ENCODE measurements at regions not wholly inside any gene's neighbourhood (a gene's known extent, or its start where the extent isn't known, plus 50 kb on each side); places are given as distances from the start of the nearest gene placed in this dataset.

DNA sequence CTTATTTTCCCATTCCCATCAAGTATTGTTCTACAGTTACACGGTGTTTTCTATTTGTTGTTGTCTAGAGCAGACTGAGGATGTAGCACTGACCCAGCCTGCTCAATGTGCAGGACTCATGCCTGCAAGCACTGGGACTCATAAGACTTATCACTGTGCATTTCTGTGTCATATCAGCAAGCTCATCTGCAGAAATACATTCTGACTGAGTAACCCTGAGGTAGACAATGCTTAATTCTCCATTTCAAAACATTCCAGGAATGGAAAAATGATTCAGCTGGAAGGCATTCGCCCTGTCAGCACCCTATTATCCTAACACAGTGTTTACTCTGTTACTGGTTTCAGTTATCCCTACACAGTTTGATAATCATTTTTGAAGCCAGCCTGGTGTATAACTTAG is 2506.4 kb downstream of the PCDH9 start:
- DNase-seq (ENCODE audit: extremely low read depth, insufficient read length): no peak
- H3K27me3 ChIP-seq (replicated peaks; ENCODE audit: control insufficient read depth, insufficient read depth, low read length): no peaks in the 10 kb centered on the region
- H3K36me3 ChIP-seq (ENCODE audit: control insufficient read depth, insufficient read depth, low read length): no peaks in the 10 kb centered on the region
- TF ChIP-seq CTCF (IDR thresholded peaks at IDR 0.05; ENCODE audit: insufficient read depth, low read length, poor library complexity, severe bottlenecking): no peak
- H3K4me3 ChIP-seq (replicated peaks; ENCODE audit: low read depth, low read length): no peak overlapping the region

DNA sequence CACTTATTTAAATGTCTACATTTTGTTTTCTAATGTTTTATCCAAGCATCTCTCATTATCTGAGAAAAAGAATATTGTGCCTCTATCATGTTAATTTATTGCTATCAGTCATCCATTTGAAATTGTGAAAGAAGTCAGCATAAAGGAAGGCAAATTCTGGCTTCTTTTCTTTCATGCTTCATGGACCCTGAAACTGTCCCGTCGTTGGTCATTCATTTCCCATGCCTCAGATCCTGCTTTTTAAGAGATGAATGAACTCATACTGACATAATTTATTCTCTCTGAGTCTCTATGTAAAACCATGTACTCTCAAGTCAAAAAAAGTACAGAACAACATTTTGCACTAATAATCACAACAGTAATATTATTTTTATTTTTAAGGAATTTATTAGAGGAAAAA is 2512.0 kb downstream of the PCDH9 start:
- DNase-seq (ENCODE audit: extremely low read depth, insufficient read length): no peak
- H3K36me3 ChIP-seq (ENCODE audit: control insufficient read depth, insufficient read depth, low read length): no peaks in the 10 kb centered on the region
- TF ChIP-seq CTCF (IDR thresholded peaks at IDR 0.05; ENCODE audit: insufficient read depth, low read length, poor library complexity, severe bottlenecking): no peak
- H3K27me3 ChIP-seq (replicated peaks; ENCODE audit: control insufficient read depth, insufficient read depth, low read length): no peaks in the 10 kb centered on the region
- H3K4me3 ChIP-seq (replicated peaks; ENCODE audit: low read depth, low read length): no peak overlapping the region

- Histone ChIP-seq H3K27me3 (replicated peaks; ENCODE audit: control insufficient read depth, insufficient read depth, low read length) (no peaks in the 10 kb centered on the region), H3K4me3 (replicated peaks; ENCODE audit: low read depth, low read length) (no peak overlapping the region), H3K36me3 (ENCODE audit: control insufficient read depth, insufficient read depth, low read length) (no peaks in the 10 kb centered on the region)
- no peak for TF ChIP-seq CTCF (IDR thresholded peaks at IDR 0.05; ENCODE audit: insufficient read depth, low read length, poor library complexity, severe bottlenecking)
- no peak for DNase-seq (ENCODE audit: extremely low read depth, insufficient read length)
Observed at GRCh38 chr13:64716936-64717335, 2513.2 kb downstream of the PCDH9 start.

- no peak for DNase-seq (ENCODE audit: extremely low read depth, insufficient read length)
- Histone ChIP-seq H3K36me3 (ENCODE audit: control insufficient read depth, insufficient read depth, low read length) (no peaks in the 10 kb centered on the region), H3K27me3 (replicated peaks; ENCODE audit: control insufficient read depth, insufficient read depth, low read length) (no peaks in the 10 kb centered on the region), H3K4me3 (replicated peaks; ENCODE audit: low read depth, low read length) (no peak overlapping the region)
- TF ChIP-seq CTCF (IDR thresholded peaks at IDR 0.05; ENCODE audit: insufficient read depth, low read length, poor library complexity, severe bottlenecking): no peak
Observed at GRCh38 chr13:64709079-64709478, 2521.1 kb downstream of the PCDH9 start.

DNA sequence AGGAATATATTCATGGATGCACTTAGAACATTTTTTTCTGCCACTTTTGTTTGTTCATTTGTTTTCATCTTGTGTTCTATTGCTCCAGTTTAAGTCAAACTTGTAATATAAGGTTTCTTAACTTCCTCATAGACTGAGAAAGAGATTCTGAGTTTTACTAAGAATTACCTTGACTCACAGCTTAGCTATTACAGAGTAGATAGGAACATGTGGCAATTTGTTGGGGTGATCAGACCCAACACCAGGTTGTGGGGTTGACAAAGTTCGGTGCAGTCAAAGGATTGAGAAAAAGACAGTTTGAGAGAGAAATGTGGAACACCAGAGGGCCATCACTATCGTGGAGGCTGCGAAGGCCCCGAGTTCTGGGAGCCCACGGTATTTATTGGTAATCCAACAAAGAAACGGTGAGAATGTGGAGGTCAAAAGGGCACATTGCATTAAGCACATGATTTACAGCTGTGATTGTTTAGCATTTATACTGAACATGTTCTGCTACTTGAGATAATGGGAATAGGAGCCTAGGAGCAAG is 2526.0 kb downstream of the PCDH9 start:
- H3K36me3 ChIP-seq (ENCODE audit: control insufficient read depth, insufficient read depth, low read length): no peaks in the 10 kb centered on the region
- H3K4me3 ChIP-seq (replicated peaks; ENCODE audit: low read depth, low read length): no peak overlapping the region
- H3K27me3 ChIP-seq (replicated peaks; ENCODE audit: control insufficient read depth, insufficient read depth, low read length): no peaks in the 10 kb centered on the region
- DNase-seq (ENCODE audit: extremely low read depth, insufficient read length): no peak
- no peak for TF ChIP-seq CTCF (IDR thresholded peaks at IDR 0.05; ENCODE audit: insufficient read depth, low read length, poor library complexity, severe bottlenecking)

DNA sequence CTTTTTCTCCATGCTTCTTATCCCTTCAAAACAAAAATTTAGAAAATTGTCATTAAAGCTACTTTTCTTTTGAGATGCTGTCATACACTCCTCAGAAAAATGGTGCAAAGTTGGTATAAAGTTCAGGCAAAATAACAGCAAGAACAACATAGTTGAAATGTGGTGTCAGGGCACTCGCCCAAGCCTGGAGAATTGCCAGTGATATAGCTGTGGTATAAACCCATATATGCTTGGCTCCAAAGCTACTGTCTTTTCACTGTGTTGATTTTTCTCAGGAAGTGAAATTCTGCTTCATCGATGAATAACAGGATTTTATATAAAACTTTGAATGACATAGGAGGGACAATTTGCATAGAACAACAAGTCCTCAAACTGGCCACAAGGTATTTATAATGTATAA is 2532.9 kb downstream of the PCDH9 start:
- DNase-seq (ENCODE audit: extremely low read depth, insufficient read length): no peak
- no peak overlapping the region for H3K4me3 ChIP-seq (replicated peaks; ENCODE audit: low read depth, low read length)
- no peaks in the 10 kb centered on the region for H3K36me3 ChIP-seq (ENCODE audit: control insufficient read depth, insufficient read depth, low read length)
- no peak for TF ChIP-seq CTCF (IDR thresholded peaks at IDR 0.05; ENCODE audit: insufficient read depth, low read length, poor library complexity, severe bottlenecking)
- no peaks in the 10 kb centered on the region for H3K27me3 ChIP-seq (replicated peaks; ENCODE audit: control insufficient read depth, insufficient read depth, low read length)
